GM10266 (cell line): ENCODE measurements at regions not wholly inside any gene's neighbourhood (a gene's known extent, or its start where the extent isn't known, plus 50 kb on each side); places are given as distances from the start of the nearest gene placed in this dataset.

Experiments used
- DNase-seq: peaks from one replicate; pipeline ENCODE4 v3.0.0; 2012; ENCODE audit errors: extremely low spot score
- TF ChIP-seq, protein P1 (sequence below): IDR thresholded peaks from 2 replicates; pipeline ENCODE4 v1.5.1; 2012; ENCODE audit warnings: mild to moderate bottlenecking, low read depth; ENCODE audit not compliant: control insufficient read depth, insufficient read depth; ENCODE audit errors: missing control alignments

DNA sequence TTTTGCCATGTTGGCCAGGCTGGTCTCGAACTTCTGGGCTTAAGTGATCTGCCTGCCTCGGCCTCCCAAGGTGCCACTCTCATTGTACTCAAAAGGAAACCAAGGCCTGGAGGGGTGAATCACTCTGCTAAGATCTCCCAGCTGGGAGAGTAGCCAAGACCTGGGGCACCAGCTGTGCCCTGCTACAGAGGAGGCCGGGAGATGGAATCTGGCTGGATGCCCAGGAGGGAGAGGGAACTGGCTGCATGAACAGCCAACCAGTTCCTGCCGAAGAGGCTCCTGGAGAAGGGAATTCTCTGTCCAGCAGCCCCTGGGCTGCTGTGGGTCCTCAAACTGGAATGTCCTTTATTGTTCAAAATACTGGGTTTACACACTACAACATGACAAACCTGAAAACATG lies 238.7 kb upstream of the CIBAR2 start:
- DNase-seq: no peak

DNA sequence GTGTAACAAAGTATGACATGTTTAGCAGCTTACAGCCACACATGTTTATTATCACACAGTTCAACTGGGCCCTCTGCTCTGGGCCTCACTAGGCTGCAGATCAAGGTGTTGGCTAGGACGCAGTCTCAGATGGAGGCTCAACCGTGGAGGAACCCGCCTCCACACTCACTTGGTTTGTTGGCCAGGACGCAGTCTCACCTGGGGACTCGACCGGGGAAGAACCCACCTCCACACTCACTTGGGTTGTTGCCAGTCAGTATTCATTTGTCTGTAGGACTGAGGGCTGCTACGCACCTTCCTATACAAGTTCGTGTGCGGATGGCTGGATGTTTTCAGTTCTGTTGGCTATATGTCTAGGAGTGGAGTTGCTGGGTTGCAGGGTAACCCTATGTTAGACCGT lies 240.7 kb upstream of the CIBAR2 start:
- no peak for DNase-seq
- TF ChIP-seq, protein P1, sequence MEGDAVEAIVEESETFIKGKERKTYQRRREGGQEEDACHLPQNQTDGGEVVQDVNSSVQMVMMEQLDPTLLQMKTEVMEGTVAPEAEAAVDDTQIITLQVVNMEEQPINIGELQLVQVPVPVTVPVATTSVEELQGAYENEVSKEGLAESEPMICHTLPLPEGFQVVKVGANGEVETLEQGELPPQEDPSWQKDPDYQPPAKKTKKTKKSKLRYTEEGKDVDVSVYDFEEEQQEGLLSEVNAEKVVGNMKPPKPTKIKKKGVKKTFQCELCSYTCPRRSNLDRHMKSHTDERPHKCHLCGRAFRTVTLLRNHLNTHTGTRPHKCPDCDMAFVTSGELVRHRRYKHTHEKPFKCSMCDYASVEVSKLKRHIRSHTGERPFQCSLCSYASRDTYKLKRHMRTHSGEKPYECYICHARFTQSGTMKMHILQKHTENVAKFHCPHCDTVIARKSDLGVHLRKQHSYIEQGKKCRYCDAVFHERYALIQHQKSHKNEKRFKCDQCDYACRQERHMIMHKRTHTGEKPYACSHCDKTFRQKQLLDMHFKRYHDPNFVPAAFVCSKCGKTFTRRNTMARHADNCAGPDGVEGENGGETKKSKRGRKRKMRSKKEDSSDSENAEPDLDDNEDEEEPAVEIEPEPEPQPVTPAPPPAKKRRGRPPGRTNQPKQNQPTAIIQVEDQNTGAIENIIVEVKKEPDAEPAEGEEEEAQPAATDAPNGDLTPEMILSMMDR: no peak

More for the DNA sequence above, 238.7 kb upstream of the CIBAR2 start:
- TF ChIP-seq, protein P1: no peak

DNA sequence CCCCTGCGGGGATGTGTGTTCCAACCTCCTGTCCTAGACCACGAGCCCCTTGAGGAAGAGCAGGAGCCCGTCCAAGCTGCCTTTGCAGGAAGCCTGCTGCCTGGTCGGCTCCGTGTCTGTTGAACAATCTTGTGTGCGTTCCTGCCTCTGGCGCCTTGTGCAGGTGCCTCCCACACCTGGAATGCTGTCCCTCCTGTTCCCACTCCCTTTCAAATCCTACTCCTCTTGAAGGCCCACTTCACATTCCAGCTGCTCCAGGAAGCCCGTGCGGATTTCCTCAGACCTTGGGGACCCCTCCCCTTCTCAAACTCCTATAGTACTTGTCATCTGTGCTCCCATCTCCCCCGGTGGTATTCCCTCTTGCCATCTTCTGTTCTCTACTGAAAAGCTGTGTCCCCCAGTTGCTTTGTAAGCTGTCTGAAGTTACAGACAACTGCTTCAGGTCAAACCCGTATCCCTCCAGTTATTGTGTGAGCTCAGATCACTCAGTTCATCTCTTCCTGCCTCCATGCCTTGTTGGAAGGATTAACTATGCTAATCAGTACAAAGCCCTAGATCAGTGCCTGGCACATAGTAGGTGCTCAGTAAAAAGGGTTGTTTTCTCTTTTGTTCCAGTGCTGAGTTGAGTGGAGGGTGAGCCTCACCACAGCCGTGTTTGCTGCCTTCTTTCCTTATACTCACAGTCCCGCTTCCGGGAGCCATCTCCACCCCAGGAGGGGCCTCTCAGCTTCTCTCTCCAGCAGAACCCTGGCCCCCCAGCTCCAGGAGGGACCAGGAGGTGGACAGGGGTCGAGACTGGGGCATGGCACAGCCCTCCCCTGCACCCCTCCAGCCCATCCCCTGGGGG lies 241.8 kb upstream of the CIBAR2 start:
- TF ChIP-seq, protein P1: no peak

DNA sequence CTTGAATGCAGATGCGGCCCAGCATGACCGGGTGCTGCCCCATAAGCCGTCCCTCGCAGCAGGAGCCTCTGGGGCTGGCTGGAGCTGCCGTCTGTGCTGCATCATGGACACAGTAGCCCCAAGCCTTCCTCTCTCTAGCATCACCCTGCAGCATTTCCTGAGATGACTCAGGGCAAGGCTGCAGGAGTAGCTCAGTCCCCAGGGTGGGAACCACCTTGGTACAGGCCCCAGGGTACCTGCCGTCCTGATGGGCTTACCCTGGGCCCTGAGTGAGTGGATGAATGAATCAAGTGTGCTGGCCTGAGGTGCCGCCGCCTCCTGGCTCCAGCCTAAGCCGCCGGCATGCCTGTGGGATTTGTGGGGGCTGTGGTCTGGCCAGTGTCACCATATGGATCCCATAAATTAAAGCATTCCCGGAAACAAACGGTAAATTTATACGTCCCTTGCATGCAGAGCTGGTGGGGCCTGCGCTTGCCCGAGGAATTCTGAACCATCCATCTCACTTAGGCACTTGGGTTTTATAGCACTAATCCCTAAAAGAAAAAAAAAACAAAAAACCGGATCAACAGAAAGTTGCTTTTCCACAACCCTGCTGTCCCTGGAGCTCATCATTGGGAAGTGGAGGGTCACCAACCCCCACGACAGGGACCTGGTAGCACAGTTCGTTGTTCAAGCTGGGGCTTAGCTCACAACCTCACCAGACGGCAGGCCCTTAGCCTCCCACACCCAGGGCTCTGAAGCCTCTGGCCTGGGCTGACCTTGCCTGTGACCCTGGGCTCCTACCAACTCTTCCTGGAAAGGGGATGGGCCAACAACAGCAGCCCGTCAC lies 242.6 kb upstream of the CIBAR2 start:
- DNase-seq: no peak
- TF ChIP-seq, protein P1: no peak

More for the DNA sequence above, 241.8 kb upstream of the CIBAR2 start:
- no peak for DNase-seq

DNA sequence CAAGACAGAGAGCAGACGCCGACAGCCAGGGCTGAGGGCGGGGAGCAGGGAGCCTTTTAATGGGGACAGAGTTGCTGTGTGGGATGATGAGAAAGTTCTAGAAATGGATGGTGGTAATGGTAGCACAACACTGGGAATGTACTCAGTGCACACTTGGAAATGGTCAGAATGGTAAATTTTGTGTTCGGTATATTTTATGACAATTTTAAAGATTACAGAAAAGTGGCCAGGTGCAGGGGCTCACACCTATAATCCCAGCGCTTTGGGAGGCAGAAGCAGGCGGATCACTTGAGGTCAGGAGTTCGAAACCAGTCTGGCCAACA lies 243.2 kb upstream of the CIBAR2 start:
- no peak for DNase-seq
- TF ChIP-seq, protein P1: no peak

DNA sequence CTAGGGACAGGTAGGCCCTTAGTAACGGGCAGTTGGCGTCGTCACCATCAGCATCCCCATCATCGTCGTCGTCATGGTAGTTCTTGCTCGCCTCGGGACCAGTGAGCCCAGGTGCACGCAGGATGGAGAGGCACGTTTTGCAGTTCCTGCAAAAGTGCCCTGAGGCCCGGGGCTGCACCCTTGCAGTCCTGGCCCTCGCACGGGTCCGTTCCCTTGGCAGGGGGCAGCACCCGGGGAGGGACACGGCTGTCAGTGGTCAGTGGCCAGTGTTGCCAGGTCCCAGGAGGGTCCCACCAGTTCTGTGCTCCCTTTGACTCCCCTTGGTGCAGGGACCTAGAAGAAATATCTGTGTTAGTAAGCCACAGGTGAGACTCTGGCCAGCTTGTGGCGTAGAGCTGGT lies 243.9 kb upstream of the CIBAR2 start:
- DNase-seq: no peak
- TF ChIP-seq, protein P1: no peak

DNA sequence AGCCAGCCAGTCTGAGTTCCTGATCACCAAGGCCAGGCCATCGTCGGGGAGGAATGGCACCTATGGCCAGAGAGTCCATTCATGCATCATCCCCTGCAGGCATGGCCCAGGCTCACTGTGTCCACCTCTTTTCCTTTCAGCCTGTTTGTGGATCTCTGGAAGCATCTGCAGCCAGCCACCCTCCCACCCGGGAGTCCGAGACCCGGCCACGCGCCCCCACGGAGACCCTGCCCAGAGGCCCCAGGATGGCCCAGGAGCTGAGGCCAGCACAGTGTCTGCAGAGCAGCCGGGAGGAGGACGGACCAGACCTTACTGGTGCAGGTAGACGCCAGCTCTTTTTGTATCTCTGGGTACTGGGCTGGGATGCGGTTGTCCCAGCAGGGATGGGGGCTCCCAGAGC lies 245.1 kb upstream of the CIBAR2 start:
- TF ChIP-seq, protein P1: no peak
- no peak for DNase-seq
